Spinal cord (tissue), 9 donors: ENCODE measurements at regions not wholly inside any gene's neighbourhood (a gene's known extent, or its start where the extent isn't known, plus 50 kb on each side); places are given as distances from the start of the nearest gene placed in this dataset.

Source experiments
- DNase-seq, 6 donors: peaks; one replicate each; pipeline versions ENCODE4 v3.0.0 to v3.0.0-alpha.2; 2013 to 2015; ENCODE audit warnings: low spot score in 6 of 6, low read depth in 4 of 6
- H3K27ac ChIP-seq: one replicate; pipeline ENCODE4 v1.5.1; 2013; ENCODE audit warnings: low read depth, low read length, control low read depth
- H3K27me3 ChIP-seq: one replicate; pipeline ENCODE4 v1.6.1; 2013; ENCODE audit warnings: low read length; ENCODE audit not compliant: control insufficient read depth, insufficient read depth
- H3K36me3 ChIP-seq: one replicate; pipeline ENCODE4 v1.6.1; 2013; ENCODE audit warnings: low read length; ENCODE audit not compliant: control insufficient read depth, insufficient read depth
- H3K4me1 ChIP-seq: one replicate; pipeline ENCODE4 v1.6.1; 2013; ENCODE audit warnings: low read length; ENCODE audit not compliant: control insufficient read depth, insufficient read depth
- H3K4me3 ChIP-seq: one replicate; pipeline ENCODE4 v1.5.1; 2013; ENCODE audit warnings: low read depth, low read length, control low read depth
- H3K9me3 ChIP-seq: one replicate; pipeline ENCODE4 v1.6.1; 2013; ENCODE audit warnings: low read length; ENCODE audit not compliant: control insufficient read depth, insufficient read depth
- WGBS: methylation state at CpG from one replicate; pipeline ENCODE4 v1.1.5; 2013; ENCODE audit warnings: missing lambda C conversion rate; ENCODE audit not compliant: insufficient coverage; 5-methylcytosine and 5-hydroxymethylcytosine counted together
- donor health status: healthy.

GRCh38 chr13:22375151-22375550 is 704.3 kb downstream of the FGF9 start:
- H3K4me3 ChIP-seq, result no peak overlapping the region
- no peaks in the 10 kb centered on the region for H3K4me1 ChIP-seq
- WGBS, result 94% methylated on average over 2 of the region's 2 CpGs
- peaks cover 4% of the 10 kb centered on the region for H3K9me3 ChIP-seq
- DNase-seq, result no peak
- H3K27me3 ChIP-seq, result no peaks in the 10 kb centered on the region
- no peaks in the 10 kb centered on the region for H3K36me3 ChIP-seq
- H3K27ac ChIP-seq, result no peak overlapping the region

- Histone ChIP-seq H3K36me3 (no peaks in the 10 kb centered on the region), H3K9me3 (no peaks in the 10 kb centered on the region), H3K27ac (no peak overlapping the region), H3K4me3 (no peak overlapping the region), H3K4me1 (no peaks in the 10 kb centered on the region), H3K27me3 (no peaks in the 10 kb centered on the region)
- DNase-seq, result no peak
- 86% methylated on average over 1 of the region's 2 CpGs for WGBS
Measured at GRCh38 chr13:22387899-22388298, 717.0 kb downstream of the FGF9 start.

GRCh38 chr13:22399801-22400420 is 729.0 kb downstream of the FGF9 start:
- Histone ChIP-seq H3K4me3 (no peak overlapping the region), H3K36me3 (no peaks in the 10 kb centered on the region), H3K9me3 (no peaks in the 10 kb centered on the region), H3K4me1 (no peaks in the 10 kb centered on the region), H3K27ac (no peak overlapping the region), H3K27me3 (no peaks in the 10 kb centered on the region)
- WGBS, result no CpG with 5 or more reads among the region's 2 CpGs
- DNase-seq, result peak in 1 of 6 donors; percentile 13

GRCh38 chr13:22402682-22403081 is 731.8 kb downstream of the FGF9 start:
- WGBS, result 86% methylated on average over 2 of the region's 4 CpGs

GRCh38 chr13:22403144-22403543 is 732.3 kb downstream of the FGF9 start:
- no peak overlapping the region for H3K27ac ChIP-seq
- 100% methylated on average over 2 of the region's 6 CpGs for WGBS
- H3K9me3 ChIP-seq, result no peaks in the 10 kb centered on the region
- no peak for DNase-seq
- H3K36me3 ChIP-seq, result no peaks in the 10 kb centered on the region
- H3K4me3 ChIP-seq, result no peak overlapping the region
- H3K27me3 ChIP-seq, result no peaks in the 10 kb centered on the region
- H3K4me1 ChIP-seq, result no peaks in the 10 kb centered on the region

More at GRCh38 chr13:22402682-22403081, 731.8 kb downstream of the FGF9 start:
- DNase-seq, result peak in 1 of 6 donors; percentile 12
- Histone ChIP-seq H3K4me3 (no peak overlapping the region), H3K9me3 (no peaks in the 10 kb centered on the region), H3K4me1 (no peaks in the 10 kb centered on the region), H3K27ac (no peak overlapping the region), H3K36me3 (no peaks in the 10 kb centered on the region), H3K27me3 (no peaks in the 10 kb centered on the region)

- Histone ChIP-seq H3K4me1 (no peaks in the 10 kb centered on the region), H3K27me3 (no peaks in the 10 kb centered on the region), H3K27ac (no peak overlapping the region), H3K9me3 (no peaks in the 10 kb centered on the region), H3K4me3 (no peak overlapping the region), H3K36me3 (no peaks in the 10 kb centered on the region)
- peak in 1 of 6 donors; percentile 84 for DNase-seq
- WGBS, result no CpG with 5 or more reads among the region's 1 CpG
Measured at GRCh38 chr13:22405891-22406290, 735.0 kb downstream of the FGF9 start.

- DNase-seq, result no peak
- no peak overlapping the region for H3K27ac ChIP-seq
- peaks cover 11% of the 10 kb centered on the region for H3K9me3 ChIP-seq
- no peaks in the 10 kb centered on the region for H3K36me3 ChIP-seq
- no CpG with 5 or more reads among the region's 1 CpG for WGBS
- H3K27me3 ChIP-seq, result no peaks in the 10 kb centered on the region
- H3K4me1 ChIP-seq, result no peaks in the 10 kb centered on the region
- no peak overlapping the region for H3K4me3 ChIP-seq
Measured at GRCh38 chr13:22412452-22412851, 741.6 kb downstream of the FGF9 start.

- Histone ChIP-seq H3K9me3 (no peaks in the 10 kb centered on the region), H3K36me3 (no peaks in the 10 kb centered on the region), H3K27ac (no peak overlapping the region), H3K4me3 (no peak overlapping the region), H3K4me1 (no peaks in the 10 kb centered on the region), H3K27me3 (no peaks in the 10 kb centered on the region)
- DNase-seq, result no peak
Measured at GRCh38 chr13:22422023-22422422, 751.1 kb downstream of the FGF9 start.

GRCh38 chr13:22422712-22423111 is 751.8 kb downstream of the FGF9 start:
- Histone ChIP-seq H3K4me3 (no peak overlapping the region), H3K27ac (no peak overlapping the region), H3K4me1 (no peaks in the 10 kb centered on the region), H3K36me3 (no peaks in the 10 kb centered on the region), H3K9me3 (no peaks in the 10 kb centered on the region), H3K27me3 (no peaks in the 10 kb centered on the region)
- WGBS, result 78% methylated on average over 6 of the region's 7 CpGs
- DNase-seq, result no peak

- Histone ChIP-seq H3K27me3 (no peaks in the 10 kb centered on the region), H3K27ac (no peak overlapping the region), H3K36me3 (no peaks in the 10 kb centered on the region), H3K4me3 (no peak overlapping the region), H3K4me1 (no peaks in the 10 kb centered on the region), H3K9me3 (no peaks in the 10 kb centered on the region)
- WGBS, result no CpG with 5 or more reads among the region's 1 CpG
- DNase-seq, result no peak
Measured at GRCh38 chr13:22423261-22423660, 752.4 kb downstream of the FGF9 start.
